AG09319 (cell line): ENCODE measurements at regions not wholly inside any gene's neighbourhood (a gene's known extent, or its start where the extent isn't known, plus 50 kb on each side); places are given as distances from the start of the nearest gene placed in this dataset.

Source experiments
- DNase-seq: peaks from one replicate; pipeline ENCODE4 v3.0.0-alpha.2; 2010; ENCODE audit warnings: low read depth; ENCODE audit errors: extremely low read depth
- CTCF ChIP-seq: IDR thresholded peaks from 2 replicates; pipeline ENCODE4 v1.5.1; 2011; ENCODE audit warnings: low read depth, mild to moderate bottlenecking, inconsistent platforms, low read length, moderate library complexity

- no peak for DNase-seq
- TF ChIP-seq CTCF: no peak
These were observed 246.9 kb downstream of the VGLL3 start for GRCh38 chr3:86744051-86744450.

GRCh38 chr3:86743233-86743632 lies 247.7 kb downstream of the VGLL3 start:
- DNase-seq: no peak
- no peak for TF ChIP-seq CTCF

GRCh38 chr3:86740751-86741150 lies 250.2 kb downstream of the VGLL3 start:
- no peak for DNase-seq
- TF ChIP-seq CTCF: no peak

GRCh38 chr3:86739244-86739643 lies 251.7 kb downstream of the VGLL3 start:
- DNase-seq: no peak
- TF ChIP-seq CTCF: no peak

GRCh38 chr3:86738684-86739083 lies 252.3 kb downstream of the VGLL3 start:
- no peak for DNase-seq
- TF ChIP-seq CTCF: no peak

- DNase-seq: no peak
- no peak for TF ChIP-seq CTCF
These were observed 253.4 kb downstream of the VGLL3 start for GRCh38 chr3:86737517-86737916.

- DNase-seq: no peak
- no peak for TF ChIP-seq CTCF
These were observed 257.7 kb downstream of the VGLL3 start for GRCh38 chr3:86733257-86733656.
